Endothelial cell (in vitro differentiated cells): ENCODE measurements at regions not wholly inside any gene's neighbourhood (a gene's known extent, or its start where the extent isn't known, plus 50 kb on each side); places are given as distances from the start of the nearest gene placed in this dataset.
"Not testable (repeated sequence)": the region's sequence is repeated elsewhere in the genome, so short reads cannot be mapped to it uniquely, and the experiment has no call there.

Source experiments
- DNase-seq: peaks from one replicate; pipeline ENCODE4 v3.0.0; 2021; ENCODE audit warnings: low spot score
- H3K27ac Mint-ChIP-seq: one replicate; pipeline ENCODE4 v1.8.0; 2021; ENCODE audit warnings: mixed read lengths, inconsistent platforms; ENCODE audit not compliant: unreplicated experiment
- H3K27me3 Mint-ChIP-seq: one replicate; pipeline ENCODE4 v1.8.0; 2021; ENCODE audit warnings: mild to moderate bottlenecking, moderate library complexity, mixed read lengths, inconsistent platforms; ENCODE audit not compliant: unreplicated experiment
- H3K36me3 Mint-ChIP-seq: one replicate; pipeline ENCODE4 v1.8.0; 2021; ENCODE audit warnings: mild to moderate bottlenecking, low read depth, mixed read lengths, inconsistent platforms; ENCODE audit not compliant: unreplicated experiment
- H3K4me1 Mint-ChIP-seq: one replicate; pipeline ENCODE4 v1.8.0; 2021; ENCODE audit warnings: mild to moderate bottlenecking, mixed read lengths, inconsistent platforms; ENCODE audit not compliant: unreplicated experiment
- H3K4me3 Mint-ChIP-seq: one replicate; pipeline ENCODE4 v1.8.0; 2021; ENCODE audit warnings: mild to moderate bottlenecking, mixed read lengths, inconsistent platforms; ENCODE audit not compliant: unreplicated experiment
- H3K9me3 Mint-ChIP-seq: one replicate; pipeline ENCODE4 v1.8.0; 2021; ENCODE audit warnings: mixed read lengths, inconsistent platforms; ENCODE audit not compliant: unreplicated experiment
- TF ChIP-seq, protein P1 (sequence below): fragments of 200-600 bp; sonication (generic); IDR thresholded peaks from one replicate; pipeline ENCODE4 v1.5.0; 2021; ENCODE audit warnings: antibody characterized with exemption; ENCODE audit not compliant: unreplicated experiment

GRCh38 chr3:148556664-148557063, 141.0 kb upstream of the AGTR1 start:
- H3K36me3 Mint-ChIP-seq, result no peaks in the 10 kb centered on the region

GRCh38 chr3:148577579-148577978, 120.1 kb upstream of the AGTR1 start:
- not testable (repeated sequence) for H3K36me3 Mint-ChIP-seq, H3K9me3 Mint-ChIP-seq, H3K27me3 Mint-ChIP-seq, H3K4me3 Mint-ChIP-seq, H3K27ac Mint-ChIP-seq, DNase-seq, H3K4me1 Mint-ChIP-seq

More at GRCh38 chr3:148556664-148557063, 141.0 kb upstream of the AGTR1 start:
- Mint-ChIP-seq H3K4me1 (no peaks in the 10 kb centered on the region), H3K27ac (no peak overlapping the region), H3K9me3 (no peaks in the 10 kb centered on the region), H3K27me3 (no peaks in the 10 kb centered on the region), H3K4me3 (no peak overlapping the region)
- TF ChIP-seq, protein P1, sequence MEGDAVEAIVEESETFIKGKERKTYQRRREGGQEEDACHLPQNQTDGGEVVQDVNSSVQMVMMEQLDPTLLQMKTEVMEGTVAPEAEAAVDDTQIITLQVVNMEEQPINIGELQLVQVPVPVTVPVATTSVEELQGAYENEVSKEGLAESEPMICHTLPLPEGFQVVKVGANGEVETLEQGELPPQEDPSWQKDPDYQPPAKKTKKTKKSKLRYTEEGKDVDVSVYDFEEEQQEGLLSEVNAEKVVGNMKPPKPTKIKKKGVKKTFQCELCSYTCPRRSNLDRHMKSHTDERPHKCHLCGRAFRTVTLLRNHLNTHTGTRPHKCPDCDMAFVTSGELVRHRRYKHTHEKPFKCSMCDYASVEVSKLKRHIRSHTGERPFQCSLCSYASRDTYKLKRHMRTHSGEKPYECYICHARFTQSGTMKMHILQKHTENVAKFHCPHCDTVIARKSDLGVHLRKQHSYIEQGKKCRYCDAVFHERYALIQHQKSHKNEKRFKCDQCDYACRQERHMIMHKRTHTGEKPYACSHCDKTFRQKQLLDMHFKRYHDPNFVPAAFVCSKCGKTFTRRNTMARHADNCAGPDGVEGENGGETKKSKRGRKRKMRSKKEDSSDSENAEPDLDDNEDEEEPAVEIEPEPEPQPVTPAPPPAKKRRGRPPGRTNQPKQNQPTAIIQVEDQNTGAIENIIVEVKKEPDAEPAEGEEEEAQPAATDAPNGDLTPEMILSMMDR, result no peak
- no peak for DNase-seq

GRCh38 chr3:148582126-148582525, 115.6 kb upstream of the AGTR1 start:
- H3K36me3 Mint-ChIP-seq, result no peaks in the 10 kb centered on the region
- H3K4me1 Mint-ChIP-seq, result no peaks in the 10 kb centered on the region
- no peaks in the 10 kb centered on the region for H3K9me3 Mint-ChIP-seq
- TF ChIP-seq, protein P1, result no peak
- DNase-seq, result no peak
- no peak overlapping the region for H3K4me3 Mint-ChIP-seq
- H3K27me3 Mint-ChIP-seq, result no peaks in the 10 kb centered on the region
- H3K27ac Mint-ChIP-seq, result no peak overlapping the region

DNA sequence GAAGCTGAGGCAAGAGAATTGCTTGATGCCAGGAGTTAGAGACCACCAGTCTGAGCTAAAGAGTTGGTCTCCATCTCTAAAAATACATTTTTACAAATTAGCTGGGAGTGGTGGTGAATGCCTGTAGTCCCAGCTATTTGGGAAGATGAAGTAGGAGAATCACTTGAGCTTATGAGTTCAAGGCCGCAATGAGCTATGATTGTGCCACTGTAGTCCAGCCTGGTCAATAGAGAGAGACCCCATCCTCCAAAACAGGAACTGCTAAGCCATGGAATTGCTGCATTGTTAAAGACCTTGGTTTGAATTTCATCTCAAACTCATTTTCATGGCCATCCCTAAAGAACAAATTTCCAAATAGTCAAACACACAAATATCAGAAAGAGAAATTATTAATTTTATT, 113.9 kb upstream of the AGTR1 start:
- Mint-ChIP-seq H3K4me1 (no peaks in the 10 kb centered on the region), H3K27ac (no peak overlapping the region), H3K9me3 (no peaks in the 10 kb centered on the region), H3K4me3 (no peak overlapping the region), H3K36me3 (no peaks in the 10 kb centered on the region), H3K27me3 (no peaks in the 10 kb centered on the region)
- TF ChIP-seq, protein P1, result no peak
- DNase-seq, result no peak

DNA sequence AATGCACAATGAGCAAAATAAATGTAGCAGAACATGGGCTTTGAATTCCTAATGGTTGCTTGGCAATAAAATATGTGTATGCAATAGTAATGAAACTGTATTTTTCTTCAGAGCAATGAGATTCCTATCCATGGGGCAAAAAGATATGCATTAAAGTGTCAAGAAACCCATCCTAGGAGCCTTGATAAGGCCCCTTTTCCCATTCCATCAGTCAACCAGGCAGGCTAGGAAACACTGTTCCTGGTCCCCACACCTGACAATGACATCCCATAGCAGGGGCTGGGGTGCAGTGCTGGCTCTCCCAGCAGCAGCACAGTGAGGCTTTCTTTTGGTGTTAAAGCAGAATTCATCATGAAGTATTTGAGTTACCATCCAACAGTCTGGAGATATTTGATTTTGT, 113.3 kb upstream of the AGTR1 start:
- Mint-ChIP-seq H3K9me3 (no peaks in the 10 kb centered on the region), H3K27me3 (no peaks in the 10 kb centered on the region), H3K4me3 (no peak overlapping the region), H3K36me3 (no peaks in the 10 kb centered on the region), H3K4me1 (no peaks in the 10 kb centered on the region), H3K27ac (no peak overlapping the region)
- DNase-seq, result no peak
- TF ChIP-seq, protein P1, result no peak
